ACHN (cell line): ENCODE measurements at regions not wholly inside any gene's neighbourhood (a gene's known extent, or its start where the extent isn't known, plus 50 kb on each side); places are given as distances from the start of the nearest gene placed in this dataset.

ENCODE experiments used
- DNase-seq: peaks from one replicate; pipeline ENCODE4 v3.0.0-alpha.2; 2015
- in situ Hi-C: cut with HindIII; loops from 2 replicates; pipeline ENCODE4 v1.10.0; 2017; ENCODE audit warnings: low sequenced_read_pairs, low pct_ligation_motif_present, low pct_unique_long_range_greater_than_20kb

GRCh38 chr5:66342341-66342880 lies 198.3 kb downstream of the SREK1 start:
- in situ Hi-C loops = no loop called here
- no peak for DNase-seq

GRCh38 chr5:66343370-66344071 lies 199.4 kb downstream of the SREK1 start:
- no peak for DNase-seq
- in situ Hi-C loops = no loop called here

GRCh38 chr5:66344544-66344943 lies 200.4 kb downstream of the SREK1 start:
- DNase-seq = no peak
- in situ Hi-C loops = no loop called here

- in situ Hi-C loops = no loop called here
- no peak for DNase-seq
Measured at GRCh38 chr5:66345281-66345680, 201.2 kb downstream of the SREK1 start.

GRCh38 chr5:66346869-66347268 lies 202.8 kb downstream of the SREK1 start:
- in situ Hi-C loops = no loop called here
- DNase-seq = no peak

DNA sequence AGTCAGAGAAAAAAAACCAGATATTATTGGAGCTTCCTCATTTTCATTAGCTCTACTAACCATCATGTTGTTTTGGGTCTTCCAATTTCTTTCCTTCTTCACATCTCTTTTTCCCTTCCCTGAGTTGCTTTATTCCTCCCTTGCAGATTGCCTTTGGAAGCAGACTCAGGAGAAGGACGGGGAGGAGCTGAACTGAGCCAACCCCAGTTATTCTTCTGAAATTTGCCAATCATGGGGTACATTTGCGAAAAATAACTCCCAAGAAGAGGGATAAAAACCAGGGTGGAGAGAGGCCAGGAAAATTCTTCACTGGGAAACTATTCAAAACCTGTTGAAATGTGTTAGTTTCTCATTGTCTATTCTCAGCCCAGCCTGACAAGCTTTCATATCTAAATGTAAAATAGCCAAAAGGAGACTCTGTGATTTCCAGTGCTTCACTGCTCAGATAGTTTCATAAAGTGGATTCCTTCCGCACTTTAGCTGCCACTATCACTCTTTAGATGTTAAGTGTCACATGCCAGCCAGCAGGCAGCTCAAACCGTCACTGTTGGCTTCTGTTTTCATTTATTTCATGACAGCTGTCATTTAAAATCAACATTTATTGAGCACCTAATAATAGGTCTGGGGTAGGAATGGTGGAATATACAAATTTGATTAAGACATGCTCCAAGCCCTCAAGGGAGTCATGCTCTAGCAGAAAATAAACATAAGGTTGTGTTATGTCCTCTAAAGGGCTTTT lies 204.5 kb downstream of the SREK1 start:
- in situ Hi-C loops = no loop called here
- DNase-seq = no peak

- DNase-seq = no peak
- in situ Hi-C loops = no loop called here
Measured at GRCh38 chr5:66351813-66352212, 207.7 kb downstream of the SREK1 start.

DNA sequence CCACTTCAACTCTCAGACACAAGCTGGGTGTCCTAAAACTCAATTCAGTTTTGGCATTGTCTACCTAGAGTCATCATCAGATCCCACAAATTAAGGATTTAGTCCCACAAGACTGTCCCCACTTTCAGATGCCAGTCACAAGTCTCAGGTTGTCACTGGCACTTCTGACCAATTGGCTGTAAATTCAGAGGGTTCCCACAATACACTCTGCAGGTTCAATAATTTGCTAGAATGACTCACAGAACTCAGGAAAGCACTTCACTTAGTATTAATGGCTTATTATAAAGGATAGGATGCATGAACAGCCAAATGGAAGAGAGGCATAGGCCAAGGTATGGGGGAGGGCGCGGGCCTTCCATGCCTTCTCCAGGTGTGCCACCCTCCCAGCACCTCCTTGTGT lies 209.1 kb downstream of the SREK1 start:
- in situ Hi-C loops = no loop called here
- DNase-seq = no peak

- in situ Hi-C loops = no loop called here
- DNase-seq = no peak
Measured at GRCh38 chr5:66354422-66354821, 210.3 kb downstream of the SREK1 start.

DNA sequence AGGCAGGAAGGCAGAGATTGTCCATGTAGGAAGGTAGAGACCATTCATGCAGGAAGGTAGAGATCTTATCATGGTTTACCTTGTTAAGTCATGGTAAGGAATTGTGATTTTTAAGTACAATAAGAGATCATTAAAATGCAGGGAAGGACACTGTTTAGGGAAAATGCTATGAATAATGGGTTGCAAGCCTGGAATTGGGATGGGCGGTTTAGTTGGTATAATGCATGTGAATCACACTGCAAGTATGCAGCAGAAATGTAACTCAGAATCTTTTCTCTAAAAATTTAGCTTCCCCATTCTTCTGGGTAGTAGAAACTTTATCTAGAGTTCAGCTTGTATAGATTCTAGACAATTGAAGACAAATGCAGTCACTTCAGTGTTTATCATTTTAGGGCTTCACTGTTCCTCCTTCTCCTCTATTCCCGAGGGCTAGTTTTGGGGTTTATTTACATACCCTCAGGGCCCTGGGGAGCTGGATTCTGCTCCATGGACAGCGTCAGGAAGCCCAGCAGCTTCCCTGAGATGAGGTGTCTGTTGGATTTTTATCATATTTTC lies 212.0 kb downstream of the SREK1 start:
- in situ Hi-C loops = no loop called here
- no peak for DNase-seq

DNA sequence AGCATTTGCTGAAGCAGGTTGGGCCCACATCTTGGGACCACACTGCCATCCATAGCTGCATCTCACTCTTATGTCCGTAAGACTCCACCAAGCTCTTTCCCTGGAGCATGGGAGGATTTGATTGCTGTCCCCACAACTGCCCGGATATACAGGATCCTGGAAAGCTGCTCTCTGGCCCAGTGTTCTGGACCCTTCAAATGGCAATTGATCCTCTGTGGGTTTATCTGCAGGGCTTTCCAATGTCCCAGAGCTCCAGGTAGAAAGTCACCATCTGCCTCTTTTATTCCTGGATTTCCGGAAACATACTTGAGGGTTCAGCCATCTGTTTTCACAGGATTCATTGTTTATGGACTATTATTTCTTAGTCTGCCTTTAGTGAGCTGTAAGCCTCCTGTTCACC lies 214.6 kb downstream of the SREK1 start:
- in situ Hi-C loops = no loop called here
- no peak for DNase-seq

DNA sequence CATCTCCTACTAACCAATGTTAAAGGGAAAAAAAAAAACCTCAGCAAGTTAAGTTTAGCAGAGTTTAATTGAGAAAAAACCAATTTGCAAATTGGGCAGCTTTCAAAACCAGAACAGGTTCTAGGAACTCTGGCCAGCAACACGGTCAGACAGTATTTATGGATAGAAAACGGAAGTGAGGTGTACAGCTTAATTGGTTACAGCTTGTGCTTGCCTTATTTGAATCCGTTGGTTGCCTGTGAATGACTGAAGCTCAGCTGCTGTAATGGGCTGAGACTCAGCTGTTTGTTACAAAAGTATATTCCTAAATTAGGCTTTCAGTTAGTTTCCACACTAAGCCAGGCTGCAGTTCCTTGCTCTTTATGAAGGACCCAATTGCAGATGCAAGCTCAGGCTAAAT lies 217.0 kb downstream of the SREK1 start:
- in situ Hi-C loops = no loop called here
- no peak for DNase-seq

DNA sequence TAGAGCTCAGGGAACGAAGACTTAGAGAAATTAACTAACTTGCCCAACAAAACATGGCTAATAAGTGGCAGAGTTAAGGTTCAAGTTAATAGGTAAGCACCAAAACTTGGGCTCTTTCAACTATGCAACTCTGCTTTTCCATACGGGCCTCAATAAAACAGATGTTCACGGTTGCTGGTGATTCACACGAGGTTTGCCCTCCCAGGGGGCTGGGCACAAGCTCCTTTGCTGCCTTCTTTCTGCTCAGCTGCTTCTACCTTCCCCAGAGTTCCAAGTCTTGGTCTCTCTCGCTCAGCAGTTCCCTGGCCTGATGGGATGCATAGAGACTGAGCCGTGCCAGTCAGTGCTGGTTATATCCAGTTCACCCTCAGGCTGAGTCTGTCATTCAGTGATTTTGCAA lies 217.9 kb downstream of the SREK1 start:
- no peak for DNase-seq
- in situ Hi-C loops = no loop called here

DNA sequence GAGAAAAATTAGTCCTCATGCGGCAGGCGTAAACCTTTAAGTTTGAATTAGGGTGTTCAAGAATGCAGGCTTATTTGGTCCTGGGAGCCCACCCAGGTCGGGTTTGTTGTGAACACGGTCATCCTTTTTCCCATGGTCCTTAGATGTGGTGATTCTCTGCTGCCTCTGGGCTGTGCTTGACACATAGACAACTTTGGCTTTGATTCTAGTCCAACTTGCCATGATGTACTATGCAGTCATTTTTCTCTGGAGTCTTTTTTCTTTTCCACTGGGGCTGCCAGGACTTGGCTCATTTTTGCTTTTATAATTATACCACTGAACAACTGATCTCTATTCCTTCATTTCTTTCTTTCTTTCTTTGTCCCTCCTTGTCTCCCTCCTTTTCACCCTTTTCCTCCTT lies 218.6 kb downstream of the SREK1 start:
- DNase-seq = no peak
- in situ Hi-C loops = no loop called here

- DNase-seq = no peak
Measured at GRCh38 chr5:66363097-66363496, 219.0 kb downstream of the SREK1 start.

GRCh38 chr5:66364186-66364585 lies 220.1 kb downstream of the SREK1 start:
- no peak for DNase-seq
- in situ Hi-C loops = no loop called here

More at GRCh38 chr5:66363097-66363496, 219.0 kb downstream of the SREK1 start:
- in situ Hi-C loops = no loop called here

DNA sequence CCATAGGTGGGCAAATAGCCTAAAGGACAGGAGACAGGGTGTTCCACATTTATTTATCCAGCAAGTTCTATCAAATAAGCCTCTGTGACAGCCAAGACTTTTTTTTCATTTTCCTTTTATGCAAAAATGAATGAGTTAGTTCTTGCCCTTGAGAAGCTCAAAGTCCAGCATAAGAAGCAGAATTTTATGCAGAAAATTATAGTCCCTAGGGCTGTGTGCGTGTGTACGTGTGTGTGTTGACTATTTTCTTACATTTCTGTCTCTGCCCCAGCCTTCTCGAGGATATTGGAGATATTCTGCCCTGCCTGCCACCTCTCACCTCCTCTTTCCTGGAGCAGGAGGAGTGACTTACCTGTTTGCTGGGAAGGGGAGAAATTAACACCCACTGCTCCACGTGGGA lies 221.9 kb downstream of the SREK1 start:
- in situ Hi-C loops = no loop called here
- no peak for DNase-seq

DNA sequence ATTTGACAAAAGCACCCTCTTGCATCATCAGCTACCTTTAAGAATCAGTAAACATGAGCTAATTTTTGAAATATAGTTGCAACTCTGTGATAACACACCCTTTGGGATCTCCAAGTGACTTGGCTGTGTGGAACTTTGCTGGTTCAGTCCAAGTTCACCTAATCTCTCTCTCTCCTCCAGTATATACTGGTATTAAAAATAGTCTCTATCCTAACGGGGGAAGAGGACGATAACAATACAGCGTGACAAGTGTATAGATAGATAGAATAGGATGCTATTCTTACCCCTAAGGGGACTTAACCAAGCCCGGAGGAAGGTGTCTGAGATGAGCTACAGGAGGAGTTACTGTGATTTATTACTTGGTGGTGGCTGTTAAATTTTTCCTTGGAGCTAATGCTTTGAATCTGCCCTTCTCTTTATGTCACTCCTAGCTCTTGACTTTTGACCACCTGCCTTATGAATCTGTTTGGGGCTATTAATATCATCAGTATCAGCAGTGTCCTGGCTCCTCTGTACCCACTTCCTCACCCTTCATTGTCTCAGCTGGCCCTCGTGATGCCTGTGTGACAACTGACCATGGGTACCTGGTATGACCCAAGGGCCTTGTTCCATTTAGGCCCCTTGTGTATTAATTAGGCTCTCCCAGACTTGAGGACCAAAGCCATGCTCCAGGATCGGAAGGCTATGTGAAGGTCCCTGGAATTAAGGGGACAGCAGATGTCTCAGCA lies 223.9 kb downstream of the SREK1 start:
- in situ Hi-C loops = no loop called here
- no peak for DNase-seq

- in situ Hi-C loops = no loop called here
- no peak for DNase-seq
Measured at GRCh38 chr5:66368811-66369210, 224.7 kb downstream of the SREK1 start.
